ENCODE measurements at regions not wholly inside any gene's neighbourhood (a gene's known extent, or its start where the extent isn't known, plus 50 kb on each side); places are given as distances from the start of the nearest gene placed in this dataset.

DNA sequence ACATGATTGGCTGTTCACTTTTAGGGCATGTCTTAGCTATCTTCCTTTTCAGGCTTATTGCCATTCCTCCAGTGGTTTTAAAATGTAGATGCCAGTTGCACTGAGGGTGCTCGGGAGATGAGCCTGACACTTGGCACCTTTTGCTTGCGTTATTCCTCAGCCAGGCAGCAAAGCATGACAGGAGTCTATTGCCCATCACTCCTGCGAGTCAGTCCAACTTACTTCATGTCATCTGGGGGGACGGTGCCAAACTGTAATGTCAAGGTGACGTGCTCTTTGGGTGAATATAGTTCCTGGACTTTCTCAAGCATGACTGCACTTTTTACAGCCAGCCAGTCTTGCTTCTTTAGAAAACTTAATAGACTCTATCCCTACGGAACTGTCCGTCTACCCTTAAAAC, 406.0 kb upstream of the C2CD4B start:
- no peak overlapping the region for H3K4me3 Mint-ChIP-seq

DNA sequence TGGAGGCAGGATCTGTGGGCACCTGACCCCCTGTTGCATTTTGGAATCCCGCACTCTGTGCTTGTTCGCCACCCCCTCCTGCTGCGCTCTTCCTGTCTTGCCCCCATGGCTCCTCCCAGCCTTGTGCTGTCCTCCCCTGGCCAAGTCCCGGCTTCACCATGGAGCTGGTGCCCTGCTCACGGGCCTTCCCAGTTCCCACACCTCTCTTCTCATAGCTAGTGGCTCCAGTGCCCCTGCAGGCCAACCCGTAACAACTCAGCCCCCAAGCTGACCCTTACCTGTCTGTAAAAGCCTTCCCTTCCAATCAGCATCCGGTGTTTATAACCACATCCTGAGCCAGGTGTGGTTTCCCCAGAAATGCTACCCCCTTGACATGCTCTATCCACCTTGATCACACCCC, 407.7 kb upstream of the C2CD4B start:
- TF ChIP-seq, protein P1, sequence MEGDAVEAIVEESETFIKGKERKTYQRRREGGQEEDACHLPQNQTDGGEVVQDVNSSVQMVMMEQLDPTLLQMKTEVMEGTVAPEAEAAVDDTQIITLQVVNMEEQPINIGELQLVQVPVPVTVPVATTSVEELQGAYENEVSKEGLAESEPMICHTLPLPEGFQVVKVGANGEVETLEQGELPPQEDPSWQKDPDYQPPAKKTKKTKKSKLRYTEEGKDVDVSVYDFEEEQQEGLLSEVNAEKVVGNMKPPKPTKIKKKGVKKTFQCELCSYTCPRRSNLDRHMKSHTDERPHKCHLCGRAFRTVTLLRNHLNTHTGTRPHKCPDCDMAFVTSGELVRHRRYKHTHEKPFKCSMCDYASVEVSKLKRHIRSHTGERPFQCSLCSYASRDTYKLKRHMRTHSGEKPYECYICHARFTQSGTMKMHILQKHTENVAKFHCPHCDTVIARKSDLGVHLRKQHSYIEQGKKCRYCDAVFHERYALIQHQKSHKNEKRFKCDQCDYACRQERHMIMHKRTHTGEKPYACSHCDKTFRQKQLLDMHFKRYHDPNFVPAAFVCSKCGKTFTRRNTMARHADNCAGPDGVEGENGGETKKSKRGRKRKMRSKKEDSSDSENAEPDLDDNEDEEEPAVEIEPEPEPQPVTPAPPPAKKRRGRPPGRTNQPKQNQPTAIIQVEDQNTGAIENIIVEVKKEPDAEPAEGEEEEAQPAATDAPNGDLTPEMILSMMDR (conservative IDR thresholded peaks at IDR 0.05) = peak; percentile 62
- no peaks in the 10 kb centered on the region for H3K4me1 ChIP-seq (ENCODE audit: control insufficient read depth, insufficient read depth, low read length)
- H3K27me3 ChIP-seq (ENCODE audit: control insufficient read depth, insufficient read depth, low read length, poor library complexity, severe bottlenecking) = no peaks in the 10 kb centered on the region
- H3K9me3 ChIP-seq (ENCODE audit: control insufficient read depth, low read length) = no peaks in the 10 kb centered on the region
- Mint-ChIP-seq H3K9me3 (no peaks in the 10 kb centered on the region), H3K4me3 (no peak overlapping the region), H3K27ac (peak overlapping the region; percentile 80), H3K27me3 (ENCODE audit: insufficient read depth) (no peaks in the 10 kb centered on the region), H3K4me1 (peaks cover 22% of the 10 kb centered on the region), H3K36me3 (ENCODE audit: low read depth) (peaks cover 12% of the 10 kb centered on the region)
- peaks cover 7% of the 10 kb centered on the region for H3K36me3 ChIP-seq (ENCODE audit: control insufficient read depth, insufficient read depth, low read length)
- peak; percentile 86 for DNase-seq
- WGBS, 2 experiments (ENCODE audit: insufficient coverage in 1 of 2, insufficient read length in 1 of 2) = 90 to 100% methylated on average over 2 to 7 of the region's 7 CpGs
- H3K4me3 ChIP-seq (ENCODE audit: low read length) = no peak overlapping the region
- H3K9ac ChIP-seq (ENCODE audit: extremely low read depth, low read length, poor library complexity, severe bottlenecking) = no peak overlapping the region
- H3K27ac ChIP-seq (ENCODE audit: low read depth, low read length) = no peak overlapping the region

More for the DNA sequence above, 406.0 kb upstream of the C2CD4B start:
- H3K9ac ChIP-seq (ENCODE audit: extremely low read depth, low read length, poor library complexity, severe bottlenecking) = no peak overlapping the region
- no peaks in the 10 kb centered on the region for H3K9me3 ChIP-seq (ENCODE audit: control insufficient read depth, low read length)
- DNase-seq = no peak
- peaks cover 2% of the 10 kb centered on the region for H3K4me1 ChIP-seq (ENCODE audit: control insufficient read depth, insufficient read depth, low read length)
- Mint-ChIP-seq H3K36me3 (ENCODE audit: low read depth) (peaks cover 9% of the 10 kb centered on the region), H3K27ac (no peak overlapping the region), H3K9me3 (no peaks in the 10 kb centered on the region), H3K4me1 (peaks cover 35% of the 10 kb centered on the region), H3K27me3 (ENCODE audit: insufficient read depth) (no peaks in the 10 kb centered on the region)
- H3K36me3 ChIP-seq (ENCODE audit: control insufficient read depth, insufficient read depth, low read length) = peaks cover 7% of the 10 kb centered on the region
- H3K4me3 ChIP-seq (ENCODE audit: low read length) = no peak overlapping the region
- no peak overlapping the region for H3K27ac ChIP-seq (ENCODE audit: low read depth, low read length)
- no peaks in the 10 kb centered on the region for H3K27me3 ChIP-seq (ENCODE audit: control insufficient read depth, insufficient read depth, low read length, poor library complexity, severe bottlenecking)
- WGBS, 2 experiments (ENCODE audit: insufficient coverage in 1 of 2, insufficient read length in 1 of 2) = 92 to 98% methylated on average over 4 to 7 of the region's 7 CpGs
- TF ChIP-seq, protein P1 (conservative IDR thresholded peaks at IDR 0.05) = no peak

DNA sequence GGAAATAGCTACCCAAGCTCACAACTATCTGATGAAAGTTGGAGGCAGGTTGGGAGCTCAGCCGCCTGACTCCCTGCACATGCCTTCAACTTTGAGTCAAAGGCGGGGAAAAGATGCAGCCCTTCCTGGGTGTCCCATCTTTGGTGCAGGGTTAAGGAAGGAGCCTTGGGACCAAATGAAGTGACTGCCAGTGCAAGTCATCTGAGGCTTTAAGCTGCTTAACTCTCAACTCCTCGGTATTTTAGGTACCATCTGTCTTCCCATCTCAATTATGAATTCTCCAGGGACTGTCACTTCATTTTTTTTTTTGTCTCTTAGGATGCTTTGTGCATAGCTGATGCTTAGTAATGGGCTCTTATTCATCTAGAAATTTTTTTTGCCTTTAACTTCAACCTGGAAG, 408.8 kb upstream of the C2CD4B start:
- Histone ChIP-seq H3K9ac (ENCODE audit: extremely low read depth, low read length, poor library complexity, severe bottlenecking) (no peak overlapping the region), H3K36me3 (ENCODE audit: control insufficient read depth, insufficient read depth, low read length) (no peaks in the 10 kb centered on the region), H3K4me1 (ENCODE audit: control insufficient read depth, insufficient read depth, low read length) (no peaks in the 10 kb centered on the region), H3K27me3 (ENCODE audit: control insufficient read depth, insufficient read depth, low read length, poor library complexity, severe bottlenecking) (no peaks in the 10 kb centered on the region), H3K9me3 (ENCODE audit: control insufficient read depth, low read length) (no peaks in the 10 kb centered on the region), H3K4me3 (ENCODE audit: low read length) (no peak overlapping the region), H3K27ac (ENCODE audit: low read depth, low read length) (no peak overlapping the region)
- Mint-ChIP-seq H3K27ac (no peak overlapping the region), H3K4me3 (no peak overlapping the region), H3K36me3 (ENCODE audit: low read depth) (peaks cover 6% of the 10 kb centered on the region), H3K9me3 (no peaks in the 10 kb centered on the region), H3K27me3 (ENCODE audit: insufficient read depth) (no peaks in the 10 kb centered on the region), H3K4me1 (peaks cover 24% of the 10 kb centered on the region)
- TF ChIP-seq, protein P1 (conservative IDR thresholded peaks at IDR 0.05) = no peak
- WGBS, 2 experiments (ENCODE audit: insufficient coverage in 1 of 2, insufficient read length in 1 of 2) = 99 to 100% methylated on average over 2 to 3 of the region's 3 CpGs
- DNase-seq = no peak

Measured in endodermal cell (in vitro differentiated cells).